WERI-Rb-1 (cell line): ENCODE measurements at regions not wholly inside any gene's neighbourhood (a gene's known extent, or its start where the extent isn't known, plus 50 kb on each side); places are given as distances from the start of the nearest gene placed in this dataset.

Experiments used
- DNase-seq: peaks from one replicate; pipeline ENCODE4 v3.0.0-alpha.2; 2020
- H3K27ac ChIP-seq: fragments of 250-450 bp; sonication (Bioruptor Pico); 2 replicates; pipeline ENCODE4 v1.5.1; 2020; ENCODE audit warnings: mild to moderate bottlenecking, moderate library complexity
- H3K27me3 ChIP-seq: fragments of 250-450 bp; sonication (Bioruptor Pico); 2 replicates; pipeline ENCODE4 v1.5.1; 2021; ENCODE audit warnings: mild to moderate bottlenecking, low read depth, moderate library complexity; ENCODE audit not compliant: insufficient read depth, severe bottlenecking
- H3K36me3 ChIP-seq: fragments of 250-450 bp; sonication (Bioruptor Pico); 2 replicates; pipeline ENCODE4 v1.5.1; 2020; ENCODE audit warnings: mild to moderate bottlenecking, moderate library complexity
- H3K4me3 ChIP-seq: 2 replicates; pipeline ENCODE4 v1.5.1; 2011; ENCODE audit warnings: low read depth, mild to moderate bottlenecking, control low read depth, low read length
- H3K9me3 ChIP-seq: fragments of 250-450 bp; sonication (Bioruptor Pico); 2 replicates; pipeline ENCODE4 v1.5.1; 2021; ENCODE audit warnings: mild to moderate bottlenecking, moderate library complexity; ENCODE audit not compliant: severe bottlenecking
- CTCF ChIP-seq: IDR thresholded peaks from 2 replicates; pipeline ENCODE4 v1.5.1; 2011; ENCODE audit warnings: low read depth, mild to moderate bottlenecking, control low read depth, inconsistent platforms, low read length

- Histone ChIP-seq H3K9me3 (no peaks in the 10 kb centered on the region), H3K4me3 (no peak overlapping the region), H3K27ac (no peak overlapping the region), H3K36me3 (no peaks in the 10 kb centered on the region), H3K27me3 (no peaks in the 10 kb centered on the region)
- DNase-seq = no peak
- no peak for TF ChIP-seq CTCF
Measured at GRCh38 chr2:71813807-71814470, 333.7 kb downstream of the CYP26B1 start.

- DNase-seq = no peak
- no peaks in the 10 kb centered on the region for H3K9me3 ChIP-seq
Measured at GRCh38 chr2:71813315-71813714, 334.3 kb downstream of the CYP26B1 start.

GRCh38 chr2:71812736-71813135 lies 334.9 kb downstream of the CYP26B1 start:
- Histone ChIP-seq H3K36me3 (no peaks in the 10 kb centered on the region), H3K9me3 (no peaks in the 10 kb centered on the region), H3K4me3 (no peak overlapping the region), H3K27me3 (no peaks in the 10 kb centered on the region), H3K27ac (no peak overlapping the region)
- DNase-seq = no peak
- no peak for TF ChIP-seq CTCF

More at GRCh38 chr2:71813315-71813714, 334.3 kb downstream of the CYP26B1 start:
- Histone ChIP-seq H3K27ac (no peak overlapping the region), H3K27me3 (no peaks in the 10 kb centered on the region), H3K36me3 (no peaks in the 10 kb centered on the region), H3K4me3 (no peak overlapping the region)
- TF ChIP-seq CTCF = no peak

GRCh38 chr2:71811726-71812125 lies 335.9 kb downstream of the CYP26B1 start:
- TF ChIP-seq CTCF = no peak
- Histone ChIP-seq H3K27ac (no peak overlapping the region), H3K4me3 (no peak overlapping the region), H3K27me3 (no peaks in the 10 kb centered on the region), H3K36me3 (no peaks in the 10 kb centered on the region), H3K9me3 (no peaks in the 10 kb centered on the region)
- DNase-seq = no peak

DNA sequence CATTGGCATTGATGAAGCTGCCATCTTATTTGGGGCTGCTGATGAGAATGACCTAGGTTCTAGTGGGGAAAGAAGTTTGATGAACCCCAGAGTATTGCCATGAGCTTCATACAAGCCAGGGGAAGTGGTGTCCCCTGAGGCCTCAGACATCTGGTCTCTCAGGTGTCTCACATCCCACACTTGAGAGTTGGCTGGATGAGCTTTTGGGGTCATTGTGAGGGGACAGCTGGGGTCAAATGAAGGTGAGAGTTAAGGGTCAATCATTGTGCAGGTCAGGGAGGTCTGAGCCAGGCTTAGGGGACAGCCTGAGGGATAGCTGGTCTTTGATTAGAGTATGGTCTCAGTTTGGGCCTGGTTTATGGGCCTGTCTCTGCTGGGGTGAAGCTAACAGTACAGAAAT lies 336.5 kb downstream of the CYP26B1 start:
- no peak for TF ChIP-seq CTCF
- H3K27ac ChIP-seq = no peak overlapping the region
- no peaks in the 10 kb centered on the region for H3K27me3 ChIP-seq
- H3K9me3 ChIP-seq = no peaks in the 10 kb centered on the region
- DNase-seq = no peak
- H3K4me3 ChIP-seq = no peak overlapping the region
- no peaks in the 10 kb centered on the region for H3K36me3 ChIP-seq
